Panc1 (cell line): ENCODE measurements at regions not wholly inside any gene's neighbourhood (a gene's known extent, or its start where the extent isn't known, plus 50 kb on each side); places are given as distances from the start of the nearest gene placed in this dataset.

Experiments
- POLR2AphosphoS5 ChIP-seq: IDR thresholded peaks from 2 replicates; pipeline ENCODE4 v1.6.1; 2012; ENCODE audit warnings: mild to moderate bottlenecking, low read depth, low read length, moderate library complexity
- SIN3A ChIP-seq: IDR thresholded peaks from 2 replicates; pipeline ENCODE4 v1.6.1; 2012; ENCODE audit warnings: low read depth, mild to moderate bottlenecking, low read length, moderate library complexity, borderline replicate concordance; ENCODE audit not compliant: insufficient read depth
- TCF7L2 ChIP-seq: IDR thresholded peaks from 2 replicates; pipeline ENCODE4 v1.6.1; 2011; ENCODE audit warnings: mild to moderate bottlenecking, low read depth, low read length, inconsistent platforms
- TF ChIP-seq, protein P1 (sequence below): fragments of 450-650 bp; IDR thresholded peaks from 2 replicates; pipeline ENCODE4 v1.5.1; 2017; ENCODE audit warnings: mild to moderate bottlenecking
- TF ChIP-seq, protein P2 (sequence below), 2 experiments: IDR thresholded peaks; 2 replicates each; pipeline ENCODE4 v1.6.1; 2011 to 2012; ENCODE audit warnings: low read depth in 2 of 2, control low read depth in 1 of 2, low read length in 1 of 2, mild to moderate bottlenecking in 1 of 2, moderate library complexity in 1 of 2; ENCODE audit not compliant: insufficient read depth in 1 of 2

DNA sequence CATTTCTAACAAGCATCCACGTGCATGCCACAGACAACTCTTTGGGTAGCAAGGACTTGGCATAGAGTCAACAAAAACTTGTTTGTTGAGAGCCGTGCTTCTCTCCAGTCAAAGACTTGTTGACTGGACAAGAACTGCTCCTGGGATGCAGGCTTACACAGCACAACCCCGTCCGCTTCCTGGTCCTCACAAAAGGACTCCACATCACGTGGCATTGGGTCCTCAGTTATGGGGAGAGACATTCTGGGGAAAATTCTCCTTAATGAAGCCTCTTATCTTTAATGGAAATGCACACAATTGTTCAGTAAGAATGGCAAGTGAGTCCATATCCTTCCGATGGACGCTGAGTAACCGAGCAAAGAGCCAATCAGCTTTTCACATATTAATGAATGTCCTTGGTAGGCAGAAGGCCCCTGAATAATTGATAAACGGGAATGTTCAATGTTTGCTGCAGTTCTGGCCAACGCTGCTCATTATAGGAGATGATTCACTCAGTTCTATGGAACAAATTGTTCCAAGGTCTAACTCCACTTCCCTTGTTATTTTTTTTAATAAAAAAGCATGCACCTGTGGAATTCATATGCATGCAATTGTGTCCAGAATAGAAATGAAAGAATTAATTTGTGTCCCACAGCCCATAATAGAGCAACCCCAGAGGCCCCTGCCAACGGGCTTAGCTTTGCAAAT, 97.0 kb upstream of the ZNF366 start:
- TF ChIP-seq, protein P1, sequence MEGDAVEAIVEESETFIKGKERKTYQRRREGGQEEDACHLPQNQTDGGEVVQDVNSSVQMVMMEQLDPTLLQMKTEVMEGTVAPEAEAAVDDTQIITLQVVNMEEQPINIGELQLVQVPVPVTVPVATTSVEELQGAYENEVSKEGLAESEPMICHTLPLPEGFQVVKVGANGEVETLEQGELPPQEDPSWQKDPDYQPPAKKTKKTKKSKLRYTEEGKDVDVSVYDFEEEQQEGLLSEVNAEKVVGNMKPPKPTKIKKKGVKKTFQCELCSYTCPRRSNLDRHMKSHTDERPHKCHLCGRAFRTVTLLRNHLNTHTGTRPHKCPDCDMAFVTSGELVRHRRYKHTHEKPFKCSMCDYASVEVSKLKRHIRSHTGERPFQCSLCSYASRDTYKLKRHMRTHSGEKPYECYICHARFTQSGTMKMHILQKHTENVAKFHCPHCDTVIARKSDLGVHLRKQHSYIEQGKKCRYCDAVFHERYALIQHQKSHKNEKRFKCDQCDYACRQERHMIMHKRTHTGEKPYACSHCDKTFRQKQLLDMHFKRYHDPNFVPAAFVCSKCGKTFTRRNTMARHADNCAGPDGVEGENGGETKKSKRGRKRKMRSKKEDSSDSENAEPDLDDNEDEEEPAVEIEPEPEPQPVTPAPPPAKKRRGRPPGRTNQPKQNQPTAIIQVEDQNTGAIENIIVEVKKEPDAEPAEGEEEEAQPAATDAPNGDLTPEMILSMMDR = no peak
- TF ChIP-seq POLR2AphosphoS5 (no peak), SIN3A (no peak), TCF7L2 (no peak)
- TF ChIP-seq, protein P2, sequence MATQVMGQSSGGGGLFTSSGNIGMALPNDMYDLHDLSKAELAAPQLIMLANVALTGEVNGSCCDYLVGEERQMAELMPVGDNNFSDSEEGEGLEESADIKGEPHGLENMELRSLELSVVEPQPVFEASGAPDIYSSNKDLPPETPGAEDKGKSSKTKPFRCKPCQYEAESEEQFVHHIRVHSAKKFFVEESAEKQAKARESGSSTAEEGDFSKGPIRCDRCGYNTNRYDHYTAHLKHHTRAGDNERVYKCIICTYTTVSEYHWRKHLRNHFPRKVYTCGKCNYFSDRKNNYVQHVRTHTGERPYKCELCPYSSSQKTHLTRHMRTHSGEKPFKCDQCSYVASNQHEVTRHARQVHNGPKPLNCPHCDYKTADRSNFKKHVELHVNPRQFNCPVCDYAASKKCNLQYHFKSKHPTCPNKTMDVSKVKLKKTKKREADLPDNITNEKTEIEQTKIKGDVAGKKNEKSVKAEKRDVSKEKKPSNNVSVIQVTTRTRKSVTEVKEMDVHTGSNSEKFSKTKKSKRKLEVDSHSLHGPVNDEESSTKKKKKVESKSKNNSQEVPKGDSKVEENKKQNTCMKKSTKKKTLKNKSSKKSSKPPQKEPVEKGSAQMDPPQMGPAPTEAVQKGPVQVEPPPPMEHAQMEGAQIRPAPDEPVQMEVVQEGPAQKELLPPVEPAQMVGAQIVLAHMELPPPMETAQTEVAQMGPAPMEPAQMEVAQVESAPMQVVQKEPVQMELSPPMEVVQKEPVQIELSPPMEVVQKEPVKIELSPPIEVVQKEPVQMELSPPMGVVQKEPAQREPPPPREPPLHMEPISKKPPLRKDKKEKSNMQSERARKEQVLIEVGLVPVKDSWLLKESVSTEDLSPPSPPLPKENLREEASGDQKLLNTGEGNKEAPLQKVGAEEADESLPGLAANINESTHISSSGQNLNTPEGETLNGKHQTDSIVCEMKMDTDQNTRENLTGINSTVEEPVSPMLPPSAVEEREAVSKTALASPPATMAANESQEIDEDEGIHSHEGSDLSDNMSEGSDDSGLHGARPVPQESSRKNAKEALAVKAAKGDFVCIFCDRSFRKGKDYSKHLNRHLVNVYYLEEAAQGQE (IDR thresholded peaks at IDR 0.05; ENCODE audit: insufficient read depth in 1 of 2, low read depth in 2 of 2, low read length in 1 of 2) = no peak
